DMS153 treated with DMSO at 0.1 percent for 48 hours (cell line): ENCODE measurements at regions not wholly inside any gene's neighbourhood (a gene's known extent, or its start where the extent isn't known, plus 50 kb on each side); places are given as distances from the start of the nearest gene placed in this dataset.
"Not testable (repeated sequence)": the region's sequence is repeated elsewhere in the genome, so short reads cannot be mapped to it uniquely, and the experiment has no call there.

Source experiments
- DNase-seq: peaks from one replicate; lab custom pipeline; 2025; ENCODE audit not compliant: unreplicated experiment; lab: John Stamatoyannopoulos, UW

- DNase-seq: no peak
These were observed 172.4 kb downstream of the CD24 start for GRCh38 chr6:106802139-106802538.

DNA sequence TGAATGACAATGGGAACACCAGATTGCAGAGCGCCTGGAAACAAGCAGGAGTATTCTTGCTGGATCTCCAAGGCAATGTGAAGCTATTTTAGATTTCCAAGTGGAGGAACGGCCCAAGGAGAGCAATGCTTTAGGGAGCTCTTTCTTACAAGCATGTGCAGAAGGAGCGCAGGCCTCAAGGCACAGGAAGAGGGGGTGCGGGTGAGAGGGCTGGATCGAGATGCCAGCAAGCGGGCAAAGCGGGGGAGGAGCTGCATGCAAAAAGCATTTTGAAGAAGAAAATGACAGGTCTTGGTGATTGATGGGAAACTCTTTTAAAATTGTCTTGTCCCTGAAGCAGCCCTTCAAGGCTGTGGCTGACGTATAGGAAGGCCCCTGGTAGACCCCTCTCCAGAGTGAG lies 171.9 kb downstream of the QRSL1 start:
- no peak for DNase-seq

- DNase-seq: no peak
These were observed 171.0 kb downstream of the QRSL1 start for GRCh38 chr6:106800379-106800778.

- no peak for DNase-seq
These were observed 169.9 kb downstream of the QRSL1 start for GRCh38 chr6:106799031-106799894.

DNA sequence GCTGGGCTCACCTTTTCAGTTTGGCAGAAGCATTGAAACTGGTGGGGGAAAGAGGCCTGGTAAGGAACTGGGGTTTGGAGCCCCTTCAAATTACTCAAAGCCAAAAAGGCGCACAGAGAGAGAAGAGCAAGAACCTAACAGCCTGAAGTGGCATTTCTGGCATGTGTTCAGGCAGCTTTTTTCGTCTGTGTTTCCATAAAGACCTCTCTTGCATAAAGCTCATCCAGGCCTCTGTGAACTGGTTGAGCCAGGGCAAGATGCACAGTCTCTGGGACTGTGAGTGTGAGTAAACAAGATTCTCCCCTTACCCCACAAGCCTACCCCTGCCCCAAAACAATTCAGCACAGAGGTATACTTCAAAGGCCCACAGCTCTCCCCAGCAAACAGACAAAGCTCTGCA lies 167.8 kb downstream of the QRSL1 start:
- no peak for DNase-seq

GRCh38 chr6:106796781-106797180 lies 167.4 kb downstream of the QRSL1 start:
- no peak for DNase-seq

GRCh38 chr6:106794129-106794528 lies 164.8 kb downstream of the QRSL1 start:
- DNase-seq: no peak

- no peak for DNase-seq
These were observed 163.3 kb downstream of the QRSL1 start for GRCh38 chr6:106792536-106793236.

DNA sequence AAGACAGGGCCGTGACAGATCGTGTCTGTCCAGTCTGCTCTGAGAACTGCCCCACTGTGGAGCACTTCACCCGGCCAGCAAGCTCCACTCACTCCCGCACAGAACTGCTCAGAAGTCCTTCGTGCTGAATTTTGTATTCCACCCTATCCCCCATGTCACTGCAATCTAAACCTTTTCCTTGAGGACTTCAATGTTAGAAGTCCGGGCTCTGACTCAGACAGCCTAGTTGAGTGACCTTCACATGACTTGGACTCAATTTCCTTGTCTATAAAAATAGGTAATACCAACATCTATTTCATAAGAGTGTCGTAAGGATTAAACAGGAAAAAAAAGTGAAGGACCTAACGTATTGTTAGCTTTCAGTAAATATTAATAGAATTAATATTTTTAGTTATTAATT lies 161.6 kb downstream of the QRSL1 start:
- DNase-seq: no peak

DNA sequence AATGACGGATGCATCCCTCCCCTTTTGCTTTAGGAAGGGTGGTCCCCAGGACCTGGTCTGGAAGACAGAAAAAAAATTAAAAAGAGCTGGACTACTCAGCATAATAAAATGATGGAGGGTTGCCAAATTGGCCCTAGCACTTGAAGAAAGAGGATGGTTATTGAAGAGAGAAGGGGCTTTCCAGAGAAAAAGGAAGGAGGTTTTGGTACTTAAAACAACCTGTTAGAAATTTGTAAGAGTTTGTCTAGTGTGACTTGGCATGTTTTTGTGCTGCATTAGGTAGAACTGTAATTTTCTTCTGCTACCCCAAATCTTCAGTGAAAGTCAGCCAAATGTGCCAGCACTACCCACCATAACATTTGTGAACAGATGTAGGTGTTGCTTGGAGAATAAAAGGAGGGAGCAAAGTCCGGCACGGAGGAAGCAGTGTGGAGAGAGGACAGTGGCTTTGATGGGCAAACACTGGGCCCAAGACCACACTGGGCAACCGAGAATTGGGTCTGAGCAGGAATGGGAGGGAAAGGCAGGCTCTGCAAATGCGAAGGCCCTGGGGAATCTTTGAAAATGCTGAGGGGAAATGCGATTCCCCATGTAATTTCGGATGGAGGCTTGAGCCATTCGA lies 160.9 kb downstream of the QRSL1 start:
- DNase-seq: no peak

GRCh38 chr6:106789428-106790148 lies 160.2 kb downstream of the QRSL1 start:
- DNase-seq: no peak

- DNase-seq: no peak
These were observed 159.4 kb downstream of the QRSL1 start for GRCh38 chr6:106788761-106789160.

- DNase-seq: no peak
These were observed 158.2 kb downstream of the QRSL1 start for GRCh38 chr6:106787327-106788196.

DNA sequence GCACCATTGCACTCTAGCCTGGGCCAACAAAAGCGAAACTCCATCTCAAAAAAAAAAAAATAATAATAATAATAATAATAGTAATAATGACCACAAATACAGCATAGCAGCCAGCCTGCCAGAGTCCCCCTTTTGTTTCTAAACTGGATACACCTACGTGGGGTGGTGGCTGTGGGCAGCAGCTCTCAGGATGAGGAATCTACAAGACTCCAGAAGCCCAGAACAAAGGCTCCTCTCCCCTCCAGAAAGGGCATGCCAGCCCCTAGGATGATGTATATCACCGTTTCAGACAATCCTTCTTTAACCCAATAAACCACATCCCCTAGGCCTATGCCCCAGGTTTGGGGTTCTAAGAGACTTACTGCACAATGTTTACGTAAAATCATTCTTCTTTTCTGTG lies 155.9 kb downstream of the QRSL1 start:
- no peak for DNase-seq

DNA sequence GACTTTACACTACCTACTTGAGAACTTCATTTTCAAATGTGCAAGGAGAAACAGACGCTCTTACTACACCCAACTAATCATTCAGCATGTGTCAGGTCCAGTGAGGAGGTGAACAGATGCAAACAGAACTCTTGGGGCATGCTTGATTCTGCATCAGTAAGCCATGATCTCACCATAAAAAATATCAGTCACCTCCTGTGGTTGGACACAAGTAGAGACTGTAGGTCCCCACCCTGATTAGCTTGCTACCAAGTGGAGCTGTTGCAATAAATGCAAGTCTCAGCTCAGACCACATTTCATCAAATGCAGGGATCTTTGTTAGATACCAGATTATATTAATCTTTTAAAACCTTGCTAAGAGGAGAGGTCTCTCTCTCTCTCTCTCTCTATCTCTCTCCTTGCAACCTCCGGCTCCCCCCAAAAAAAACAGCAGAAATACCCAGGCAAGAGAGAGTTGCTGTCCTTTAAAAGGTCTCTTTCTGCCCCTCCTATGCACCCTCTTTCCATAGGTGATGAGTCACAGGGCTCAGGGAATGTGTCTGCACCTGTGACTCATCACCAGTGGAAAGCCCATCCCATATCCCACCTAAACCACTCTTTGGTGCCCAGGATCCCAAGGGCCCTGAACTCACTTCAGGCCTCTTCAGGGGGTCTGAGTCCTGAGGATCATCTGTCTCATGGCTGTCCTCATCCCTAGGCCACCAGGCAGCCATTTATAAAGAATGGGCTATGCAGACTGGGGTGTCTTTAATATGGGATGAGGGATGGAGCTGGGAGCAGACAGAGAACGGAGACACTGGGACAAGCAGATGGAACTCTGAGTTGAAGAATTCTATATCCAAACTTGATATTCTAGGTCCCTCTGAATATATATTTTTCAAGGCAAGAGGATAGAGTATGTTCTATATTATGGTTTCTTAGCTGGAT lies 154.5 kb downstream of the QRSL1 start:
- DNase-seq: no peak

DNA sequence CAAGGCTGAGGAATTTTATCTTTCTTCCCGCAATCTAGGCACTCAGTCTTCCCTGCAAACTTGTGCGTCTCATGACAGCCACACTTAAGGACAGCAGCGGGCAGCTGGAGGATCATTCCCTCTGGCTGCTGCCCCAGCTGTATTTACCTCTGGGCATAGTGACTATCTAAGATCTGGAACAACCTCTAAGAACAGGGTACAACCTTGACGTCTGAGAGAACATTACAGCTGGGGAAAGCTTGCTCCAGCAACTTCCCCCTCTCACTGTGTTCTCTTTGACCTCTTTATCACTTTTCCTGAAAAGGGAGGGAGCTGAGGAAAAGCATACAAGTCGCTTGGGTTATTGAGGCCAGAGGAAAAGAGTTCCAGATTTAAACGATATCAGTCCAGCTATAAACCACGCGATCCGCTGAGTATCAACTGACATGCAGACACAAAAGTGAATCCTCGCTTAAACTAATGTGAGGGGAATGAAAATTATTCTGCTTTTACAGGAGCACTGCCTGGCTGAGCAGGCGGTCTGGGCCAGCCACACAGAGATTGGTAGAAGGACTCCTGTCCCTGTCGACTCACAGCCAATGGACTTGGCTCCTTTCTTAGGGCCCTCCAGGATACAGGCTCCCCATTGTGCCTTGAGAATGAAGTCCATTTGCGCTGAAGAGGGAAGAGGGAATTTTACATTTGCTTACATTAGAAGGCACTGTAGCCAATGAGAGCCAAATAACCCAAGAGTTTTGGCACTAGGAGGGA lies 153.3 kb downstream of the QRSL1 start:
- DNase-seq: no peak

- not testable (repeated sequence) for DNase-seq
These were observed 150.2 kb downstream of the QRSL1 start for GRCh38 chr6:106779552-106779951.

DNA sequence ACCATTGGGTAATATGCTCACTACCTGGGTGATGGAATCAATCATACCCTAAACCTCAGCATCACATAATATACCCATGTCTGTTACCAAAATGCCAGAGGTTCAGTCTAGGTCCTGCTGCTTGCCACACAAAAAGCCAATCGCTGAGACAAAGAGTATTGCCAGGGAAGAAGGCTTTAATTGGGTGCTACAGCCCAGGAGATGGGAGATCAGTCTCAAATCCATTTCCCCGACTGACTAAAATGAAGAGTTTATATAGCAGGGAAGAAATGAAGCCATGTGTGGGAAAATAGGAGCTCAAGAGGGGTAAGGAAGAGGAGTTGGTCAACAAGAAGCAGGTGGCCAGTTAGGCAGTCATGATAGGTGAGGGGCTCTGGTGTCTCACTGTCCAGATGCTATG lies 149.6 kb downstream of the QRSL1 start:
- no peak for DNase-seq
